Left lobe of liver (tissue), 2 donors: ENCODE measurements at regions not wholly inside any gene's neighbourhood (a gene's known extent, or its start where the extent isn't known, plus 50 kb on each side); places are given as distances from the start of the nearest gene placed in this dataset.
A peak's percentile ranks its signal among the peaks of the same experiment; 100 is the strongest.
"Not testable (repeated sequence)": the region's sequence is repeated elsewhere in the genome, so short reads cannot be mapped to it uniquely, and the experiment has no call there.

Source experiments
- ATAC-seq: fragments of 200-7000 bp; cut with Tn5 transposase; one replicate; pipeline ENCODE4 v1.9.1; 2020; ENCODE audit warnings: mild to moderate bottlenecking, moderate library complexity
- DNase-seq: peaks from one replicate; pipeline ENCODE4 v3.0.0-alpha.2; 2020; ENCODE audit warnings: low spot score
- donor health status: DM: no; HTN: no; CAD: no; lungs with moderate emphysema.
- donor health status: DM: no; HTN: yes; CAD: no.

GRCh38 chr2:220373878-220374277 is 746.4 kb downstream of the SLC4A3 start:
- ATAC-seq: no peak
- no peak for DNase-seq

GRCh38 chr2:220374282-220374681 is 746.9 kb downstream of the SLC4A3 start:
- no peak for DNase-seq
- no peak for ATAC-seq

DNA sequence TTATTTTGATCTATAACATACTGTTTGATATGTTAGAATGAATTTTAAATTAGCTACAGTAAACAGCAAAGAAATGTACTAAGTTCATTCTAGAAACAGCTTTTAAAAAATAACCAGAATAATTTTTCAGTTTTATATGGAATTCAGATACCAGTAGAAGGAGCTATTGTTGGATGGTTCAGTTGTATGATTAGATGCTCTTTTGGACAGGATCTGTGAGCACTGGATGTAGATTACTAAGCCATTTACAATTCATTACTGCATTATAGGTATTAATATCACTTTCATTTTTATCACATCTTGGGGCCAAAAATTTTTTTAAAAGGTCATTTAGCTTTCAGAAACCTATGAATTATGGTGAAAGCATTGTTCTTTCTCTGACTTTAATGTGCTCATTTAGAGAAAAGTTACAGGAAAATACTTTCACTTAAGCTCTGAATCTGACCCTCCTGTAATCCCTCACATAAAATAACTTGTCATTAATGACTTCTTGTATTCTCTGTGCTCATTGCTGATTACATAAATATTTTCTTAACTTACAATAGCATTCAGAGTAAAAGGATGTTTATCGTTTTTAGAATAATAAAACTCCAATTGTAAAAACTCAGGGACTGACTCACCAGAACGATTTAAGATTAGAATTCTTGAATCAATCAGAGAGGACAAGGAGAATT is 750.2 kb downstream of the SLC4A3 start:
- ATAC-seq (no peak), DNase-seq (no peak)

- not testable (repeated sequence) for ATAC-seq, DNase-seq
Measured at GRCh38 chr2:220387758-220388157, 760.3 kb downstream of the SLC4A3 start.

DNA sequence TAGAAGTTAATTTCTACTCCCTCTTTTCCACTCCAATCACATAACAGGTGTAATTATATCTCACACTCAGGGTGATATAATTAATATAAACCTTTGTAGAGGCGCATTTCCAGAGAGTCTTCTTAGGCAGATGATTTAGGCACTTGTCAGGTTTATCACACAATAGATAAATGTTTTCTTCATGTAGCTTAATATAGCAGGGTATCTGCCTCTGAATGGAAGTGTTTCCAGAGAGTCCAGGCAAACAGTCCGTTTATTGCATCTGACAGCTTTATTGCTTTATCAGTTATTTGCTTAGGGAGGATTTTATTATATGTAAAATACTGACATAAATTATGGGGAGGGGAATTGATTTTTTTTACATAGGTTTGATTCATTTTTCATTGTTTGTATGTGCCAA is 766.3 kb downstream of the SLC4A3 start:
- ATAC-seq (no peak), DNase-seq (no peak)

GRCh38 chr2:220394433-220394832 is 767.0 kb downstream of the SLC4A3 start:
- DNase-seq (no peak), ATAC-seq (no peak)

GRCh38 chr2:220396287-220396686 is 768.9 kb downstream of the SLC4A3 start:
- DNase-seq (no peak), ATAC-seq (no peak)

DNA sequence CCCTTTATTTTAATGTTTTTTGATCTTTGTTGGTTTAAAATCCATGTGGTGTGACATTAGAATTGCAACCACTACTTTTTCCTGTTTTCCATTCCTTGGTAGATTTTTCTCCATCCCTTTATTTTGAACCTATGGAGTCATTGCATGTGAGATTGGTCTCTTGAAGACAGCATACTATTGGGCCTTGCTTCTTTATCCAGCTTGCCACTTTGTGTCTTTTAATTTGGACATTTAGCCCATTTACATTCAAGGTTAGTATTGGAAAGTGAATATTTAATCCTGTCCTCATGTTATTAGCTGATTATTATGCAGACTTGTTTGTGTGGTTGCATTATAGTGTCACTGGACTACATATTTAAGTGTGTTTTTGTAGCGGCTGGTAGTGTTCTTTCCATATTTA is 782.9 kb downstream of the SLC4A3 start:
- no peak for DNase-seq
- no peak for ATAC-seq

DNA sequence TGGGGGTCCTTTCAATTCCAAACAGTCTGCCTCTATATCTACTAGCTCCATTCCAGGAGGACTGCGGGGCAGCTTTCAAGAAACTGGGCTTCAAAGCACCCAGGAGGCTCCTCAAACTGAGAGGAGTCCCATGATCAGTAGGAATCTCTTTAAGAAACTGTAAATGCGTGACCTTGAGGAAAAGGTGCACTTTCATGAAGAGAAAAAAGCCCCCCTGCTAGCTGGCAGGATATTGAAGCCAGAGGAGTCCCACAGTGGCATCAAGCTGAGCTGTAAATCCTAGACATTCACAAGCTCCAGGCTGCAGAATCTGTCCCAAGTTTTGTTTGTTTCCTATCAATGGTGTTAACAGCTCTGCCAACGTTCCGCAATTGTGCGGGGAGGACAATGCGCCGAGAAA is 790.1 kb downstream of the SLC4A3 start:
- DNase-seq (no peak), ATAC-seq (no peak)

GRCh38 chr2:220419647-220420046 is 792.2 kb downstream of the SLC4A3 start:
- DNase-seq (no peak), ATAC-seq (no peak)

DNA sequence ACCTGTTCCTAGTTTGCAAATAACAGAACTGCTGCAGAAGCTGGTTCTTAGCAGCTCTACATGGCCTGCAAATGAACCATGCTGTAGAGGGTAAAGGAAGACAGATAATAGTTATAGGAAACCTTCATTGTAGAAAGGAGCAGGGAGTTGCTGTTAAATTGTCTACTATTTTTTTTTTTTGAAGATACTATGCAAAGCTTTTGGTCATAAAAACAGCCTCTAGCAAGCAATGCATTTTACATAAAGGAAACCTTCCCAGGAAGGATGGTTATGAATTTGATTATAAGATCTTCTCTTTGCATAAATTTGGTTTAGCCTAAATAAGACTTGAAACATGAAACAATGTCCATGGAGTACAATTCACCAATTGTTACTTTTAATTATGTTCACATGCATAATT is 793.4 kb downstream of the SLC4A3 start:
- ATAC-seq (no peak), DNase-seq (no peak)

GRCh38 chr2:220422676-220423075 is 795.2 kb downstream of the SLC4A3 start:
- DNase-seq (no peak), ATAC-seq (no peak)

DNA sequence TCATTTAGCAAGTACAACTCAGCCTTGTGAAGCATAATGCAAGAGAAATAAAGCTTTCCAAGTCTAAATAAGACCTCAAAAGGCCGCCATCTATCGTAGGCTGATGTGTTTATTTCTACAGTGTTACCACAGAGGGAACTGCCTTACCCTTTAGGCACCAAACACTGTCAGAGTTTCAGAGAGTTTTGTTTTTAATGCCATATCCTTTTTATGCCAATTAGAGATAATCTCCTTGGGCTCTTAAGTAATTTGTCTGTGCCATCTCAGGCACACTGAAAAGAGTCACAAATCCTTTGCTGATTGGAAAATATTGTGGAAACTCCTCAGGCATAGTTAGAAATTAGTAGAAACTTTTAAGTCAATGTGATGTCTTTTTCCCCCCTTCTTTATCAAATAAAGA is 797.1 kb downstream of the SLC4A3 start:
- ATAC-seq (no peak), DNase-seq (no peak)

DNA sequence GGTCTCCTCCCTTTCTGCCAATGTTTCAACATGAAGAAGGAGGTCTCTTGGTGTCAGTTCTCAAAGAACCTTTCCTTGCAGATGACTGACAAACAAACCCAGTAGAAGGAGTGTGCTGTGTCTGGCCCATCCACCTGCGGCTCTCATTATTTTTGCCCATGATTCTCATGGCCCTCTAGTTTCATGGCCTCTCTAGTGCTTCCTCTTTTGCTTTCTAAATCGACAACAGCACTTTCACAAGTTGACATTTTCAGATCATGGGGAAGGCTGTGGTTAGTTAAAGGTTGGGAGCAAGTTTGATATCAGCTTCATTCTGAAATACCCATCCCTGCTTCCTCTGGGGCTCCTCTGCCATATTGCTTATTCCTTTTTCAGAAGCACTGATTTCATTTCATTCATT is 805.2 kb downstream of the SLC4A3 start:
- no peak for DNase-seq
- no peak for ATAC-seq

GRCh38 chr2:220433131-220433530 is 805.7 kb downstream of the SLC4A3 start:
- ATAC-seq (no peak), DNase-seq (no peak)

GRCh38 chr2:220434385-220434784 is 807.0 kb downstream of the SLC4A3 start:
- ATAC-seq (no peak), DNase-seq (no peak)

- no peak for DNase-seq
- no peak for ATAC-seq
Measured at GRCh38 chr2:220437938-220438337, 810.5 kb downstream of the SLC4A3 start.

GRCh38 chr2:220440731-220441130 is 813.3 kb downstream of the SLC4A3 start:
- ATAC-seq (no peak), DNase-seq (no peak)

DNA sequence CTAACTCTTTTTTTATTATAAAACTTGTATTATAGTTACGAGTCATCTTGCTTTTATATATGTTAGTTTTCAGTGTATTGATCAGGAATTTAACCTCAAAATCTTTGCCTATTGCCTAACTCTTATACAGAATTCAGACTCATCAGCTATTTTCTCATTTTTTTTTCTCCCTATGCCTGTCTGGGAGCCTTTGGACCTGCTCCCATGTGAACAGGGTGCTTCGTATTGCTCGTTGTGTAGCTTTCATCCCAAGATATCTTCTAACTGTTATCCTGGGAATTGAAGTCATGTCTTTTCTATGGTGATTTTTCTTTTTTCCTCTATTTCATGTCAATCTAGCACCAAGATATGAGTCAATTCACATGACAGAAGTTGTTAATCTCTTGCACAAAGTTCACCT is 814.0 kb downstream of the SLC4A3 start:
- ATAC-seq: peak; percentile 63
- DNase-seq: no peak

- DNase-seq: peak; percentile 72
- ATAC-seq: peak; percentile 97
Measured at GRCh38 chr2:220442012-220442411, 814.6 kb downstream of the SLC4A3 start.

DNA sequence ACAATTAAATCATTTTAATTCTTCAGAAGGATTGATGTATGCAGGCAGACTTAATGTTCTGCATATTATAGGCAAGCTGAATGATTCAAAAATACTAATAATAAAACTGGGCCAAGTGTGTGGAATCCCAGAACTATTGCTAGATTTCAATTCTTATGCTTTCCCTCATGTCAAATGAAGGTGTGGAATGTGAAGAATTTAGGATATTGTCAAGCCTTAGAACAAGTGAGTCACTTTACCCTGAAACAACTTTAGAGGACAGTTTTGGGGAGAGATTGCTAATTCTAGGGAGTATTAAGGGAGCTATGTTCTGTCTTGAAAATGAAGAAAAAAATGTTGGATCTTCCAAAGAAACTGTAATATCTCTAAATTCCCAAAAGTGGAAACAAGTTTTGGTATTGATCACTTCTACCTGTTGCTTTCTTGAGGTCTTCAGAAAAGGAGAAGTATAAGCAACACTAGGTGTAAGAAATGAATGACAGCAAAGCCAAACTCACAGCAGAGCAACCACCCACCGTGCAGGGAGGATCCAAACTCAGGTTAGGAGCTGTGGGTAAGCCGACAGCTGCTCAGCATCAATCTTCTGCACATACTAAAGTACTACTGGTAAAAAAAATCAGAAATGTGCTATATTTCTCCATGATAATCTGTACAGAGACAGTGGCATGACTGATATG is 818.1 kb downstream of the SLC4A3 start:
- DNase-seq (no peak), ATAC-seq (no peak)

- DNase-seq (no peak), ATAC-seq (no peak)
Measured at GRCh38 chr2:220446106-220446712, 818.8 kb downstream of the SLC4A3 start.
